GM12874 (cell line): ENCODE measurements at regions not wholly inside any gene's neighbourhood (a gene's known extent, or its start where the extent isn't known, plus 50 kb on each side); places are given as distances from the start of the nearest gene placed in this dataset.

Experiments used
- TF ChIP-seq, protein P1 (sequence below): IDR thresholded peaks from 2 replicates; pipeline ENCODE4 v1.5.1; 2011; ENCODE audit warnings: low read depth, mild to moderate bottlenecking, control low read depth, low read length, moderate library complexity; ENCODE audit not compliant: insufficient read depth

DNA sequence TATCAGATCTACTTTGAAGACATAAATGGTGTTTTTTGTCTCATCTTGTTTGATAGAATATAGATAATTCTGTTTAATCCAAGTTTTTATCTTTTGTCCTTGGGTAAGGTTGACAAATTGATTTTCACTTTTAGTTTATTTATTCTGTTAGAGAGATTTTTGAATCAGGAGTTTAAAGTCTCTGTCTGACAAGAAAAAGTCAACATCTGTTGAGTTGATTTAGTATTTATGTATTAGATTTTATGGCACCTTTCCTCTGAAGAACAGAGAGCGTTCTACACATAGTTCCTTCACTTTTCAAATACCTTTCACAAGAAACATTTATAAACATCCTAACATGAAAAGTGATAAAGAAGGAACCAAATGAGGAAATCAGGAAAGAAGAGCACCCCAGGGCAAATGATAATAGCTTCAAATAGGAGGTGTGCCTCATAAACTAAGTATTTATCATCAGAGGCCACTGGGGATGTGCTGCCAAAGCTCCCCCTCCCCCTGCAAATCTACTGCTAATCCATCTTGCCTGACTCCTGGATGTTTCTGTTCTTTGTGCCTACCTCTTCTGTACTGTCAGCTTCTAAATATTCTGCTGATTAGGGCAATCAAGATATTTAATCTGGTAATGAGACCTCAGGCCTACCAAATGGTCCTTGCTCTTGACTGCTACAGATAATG lies 457.7 kb upstream of the CHD1 start:
- TF ChIP-seq, protein P1, sequence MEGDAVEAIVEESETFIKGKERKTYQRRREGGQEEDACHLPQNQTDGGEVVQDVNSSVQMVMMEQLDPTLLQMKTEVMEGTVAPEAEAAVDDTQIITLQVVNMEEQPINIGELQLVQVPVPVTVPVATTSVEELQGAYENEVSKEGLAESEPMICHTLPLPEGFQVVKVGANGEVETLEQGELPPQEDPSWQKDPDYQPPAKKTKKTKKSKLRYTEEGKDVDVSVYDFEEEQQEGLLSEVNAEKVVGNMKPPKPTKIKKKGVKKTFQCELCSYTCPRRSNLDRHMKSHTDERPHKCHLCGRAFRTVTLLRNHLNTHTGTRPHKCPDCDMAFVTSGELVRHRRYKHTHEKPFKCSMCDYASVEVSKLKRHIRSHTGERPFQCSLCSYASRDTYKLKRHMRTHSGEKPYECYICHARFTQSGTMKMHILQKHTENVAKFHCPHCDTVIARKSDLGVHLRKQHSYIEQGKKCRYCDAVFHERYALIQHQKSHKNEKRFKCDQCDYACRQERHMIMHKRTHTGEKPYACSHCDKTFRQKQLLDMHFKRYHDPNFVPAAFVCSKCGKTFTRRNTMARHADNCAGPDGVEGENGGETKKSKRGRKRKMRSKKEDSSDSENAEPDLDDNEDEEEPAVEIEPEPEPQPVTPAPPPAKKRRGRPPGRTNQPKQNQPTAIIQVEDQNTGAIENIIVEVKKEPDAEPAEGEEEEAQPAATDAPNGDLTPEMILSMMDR, result no peak

DNA sequence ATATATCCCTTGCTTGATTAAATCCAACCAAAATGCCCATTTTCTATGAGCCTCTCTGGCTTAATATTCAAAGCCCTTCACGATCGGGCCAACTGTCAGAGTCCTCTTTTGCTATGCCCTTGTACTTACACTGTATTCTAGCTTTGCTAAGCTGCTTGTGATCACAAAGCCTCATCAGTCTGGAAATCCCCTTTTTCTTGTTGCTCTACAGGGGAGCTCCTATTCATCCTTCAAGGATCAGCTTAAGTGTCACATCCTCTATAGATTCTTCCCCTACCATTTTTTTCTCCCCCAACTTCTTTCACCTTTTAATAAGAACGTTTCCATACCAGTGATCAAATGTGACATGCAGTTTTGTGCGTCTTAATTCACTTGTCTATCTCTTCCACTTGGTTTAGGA lies 450.4 kb upstream of the CHD1 start:
- TF ChIP-seq, protein P1, result no peak

DNA sequence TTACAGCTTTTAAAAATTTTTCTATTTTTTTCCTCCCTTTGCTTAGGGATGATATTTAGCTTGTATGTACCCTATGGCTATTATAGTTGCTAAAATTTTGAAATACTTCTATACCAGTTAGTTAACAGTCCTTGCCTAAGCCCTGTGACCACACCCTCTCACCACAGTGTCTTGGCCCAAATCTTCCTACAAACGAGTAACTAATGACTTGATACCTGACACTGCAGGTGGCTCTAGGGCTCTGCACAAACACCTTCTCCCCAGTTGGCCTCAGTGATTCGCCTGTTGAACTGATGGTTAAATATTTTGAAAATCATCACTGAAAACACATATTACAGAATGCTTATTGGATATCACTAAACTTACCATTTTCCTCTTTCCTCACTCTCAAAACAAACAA lies 449.6 kb upstream of the CHD1 start:
- TF ChIP-seq, protein P1, result no peak

DNA sequence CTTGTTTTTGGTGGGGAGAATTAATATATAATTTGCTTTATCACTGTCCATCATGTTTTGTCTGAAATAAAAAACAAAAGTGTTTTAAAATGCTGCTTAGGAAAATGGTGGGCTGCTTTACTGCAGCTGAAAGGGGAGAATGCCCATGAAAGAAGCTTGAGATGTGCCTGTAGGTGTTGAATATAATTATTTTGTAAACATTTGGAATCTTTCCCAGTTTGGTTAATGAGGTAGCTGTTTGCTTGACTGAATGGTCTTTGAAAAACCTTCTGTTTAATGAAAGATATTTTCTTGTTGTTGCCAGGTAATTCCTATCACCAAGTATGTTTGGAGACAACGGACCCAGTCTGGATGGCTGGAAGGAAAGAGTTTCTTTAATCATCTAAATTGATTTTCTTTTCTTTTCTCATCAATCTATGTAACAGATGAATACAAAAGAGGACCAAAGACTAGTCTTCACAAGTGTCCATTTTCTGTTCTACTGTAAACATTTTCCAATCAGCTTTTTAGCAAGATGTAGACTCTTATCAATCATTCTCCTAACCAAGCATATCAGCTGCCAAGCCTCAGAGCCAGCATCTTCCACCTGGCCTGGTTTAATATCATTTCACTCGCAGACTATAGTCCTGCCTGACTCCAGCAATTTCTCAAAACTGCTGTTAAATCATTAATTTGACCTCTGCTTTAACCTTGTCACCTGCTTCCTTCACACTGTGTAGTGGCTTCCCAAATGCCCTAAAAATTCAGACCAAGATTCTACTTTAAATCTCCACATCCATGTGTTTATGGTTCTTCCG lies 441.2 kb upstream of the CHD1 start:
- TF ChIP-seq, protein P1, result no peak

DNA sequence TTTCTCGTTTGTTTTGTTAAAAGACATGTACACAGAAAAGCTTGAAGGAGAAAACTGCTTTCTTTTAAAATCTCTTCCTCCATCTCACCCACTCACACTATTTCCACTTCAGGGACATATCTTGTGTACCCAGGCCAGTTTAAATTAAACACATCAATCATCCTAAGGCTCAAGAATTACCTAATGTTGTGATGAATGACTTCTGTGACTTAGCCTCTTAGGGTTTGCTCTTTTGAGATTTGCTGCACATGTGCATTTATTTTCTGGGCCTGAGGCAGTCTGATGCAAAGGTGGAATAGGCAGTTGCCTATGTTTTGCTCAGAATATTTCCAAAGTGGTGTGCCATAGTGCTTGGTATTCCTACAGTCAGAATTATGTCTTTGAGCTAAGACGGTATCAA lies 439.9 kb upstream of the CHD1 start:
- TF ChIP-seq, protein P1, result no peak

DNA sequence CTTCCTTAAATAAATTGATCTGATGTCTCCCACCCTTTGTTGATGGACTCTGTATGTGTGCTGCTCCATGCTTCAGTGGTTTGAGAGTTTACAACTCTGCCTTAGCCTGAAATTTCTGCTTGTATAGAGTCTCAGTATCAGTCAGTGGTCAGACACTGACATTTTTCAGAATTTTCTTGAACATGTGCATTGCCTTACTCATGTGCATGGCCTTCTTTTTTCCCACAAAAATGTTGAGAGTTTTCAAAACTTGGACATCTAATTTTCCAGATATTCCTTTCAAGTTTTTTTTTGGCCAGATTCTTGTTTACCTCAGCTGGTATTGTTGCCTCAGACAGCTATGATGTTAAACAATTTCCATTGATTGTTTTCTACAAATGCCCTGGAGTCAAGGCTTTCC lies 427.1 kb upstream of the CHD1 start:
- TF ChIP-seq, protein P1, result no peak

DNA sequence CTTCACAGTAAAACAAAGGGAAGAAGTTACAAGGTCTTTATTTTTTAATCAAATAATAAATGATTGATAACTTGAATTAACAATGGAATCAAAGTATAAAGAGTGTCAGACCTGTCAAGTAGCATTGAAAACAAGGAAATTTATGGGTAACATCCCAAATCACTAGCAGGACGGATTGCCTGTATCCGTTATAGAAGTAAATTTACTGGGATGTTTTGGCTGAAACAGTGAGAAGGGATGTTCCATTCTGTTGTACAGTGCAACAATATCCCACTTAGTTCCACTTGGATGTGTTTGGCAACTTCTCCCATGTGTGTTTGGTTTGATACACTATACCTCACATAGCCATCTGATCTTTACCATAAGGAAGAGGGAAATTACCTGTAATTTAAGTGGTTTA lies 421.0 kb upstream of the CHD1 start:
- TF ChIP-seq, protein P1, result no peak
